A673 (cell line): ENCODE measurements at regions not wholly inside any gene's neighbourhood (a gene's known extent, or its start where the extent isn't known, plus 50 kb on each side); places are given as distances from the start of the nearest gene placed in this dataset.

ENCODE experiments used
- BruUV-seq: library from RNA; stranded (reverse); fragments of 400-500 nt; replicated peaks from 2 replicates; lab custom pipeline; 2021; lab: Mats Ljungman, UMichigan
- CTCF ChIA-PET: fragments of 300-600 bp; sonication (Branson Sonifier 250); formaldehyde crosslinking; loops from one replicate; lab custom pipeline; 2022; ENCODE audit warnings: antibody characterized with exemption; lab: Charles Lee
- POLR2A ChIA-PET: fragments of 300-600 bp; sonication (Branson Sonifier 250); formaldehyde crosslinking; loops from one replicate; lab custom pipeline; 2022; ENCODE audit warnings: antibody characterized with exemption; ENCODE audit not compliant: low non-redundant PET; lab: Charles Lee
- DNase-seq: peaks from one replicate; pipeline ENCODE4 v3.0.0-alpha.2; 2015; ENCODE audit warnings: low spot score
- H3K27ac ChIP-seq: fragments of 200-600 bp; sonication (generic); 2 replicates; pipeline ENCODE4 v1.5.1; 2016; ENCODE audit warnings: mixed run types, low read depth, mild to moderate bottlenecking, mixed read lengths, antibody characterized with exemption, low read length; ENCODE audit not compliant: poor library complexity, severe bottlenecking
- H3K27me3 ChIP-seq: fragments of 200-600 bp; sonication (generic); replicated peaks from 2 replicates; pipeline ENCODE4 v1.6.1; 2017; ENCODE audit warnings: mixed run types, low read depth, mild to moderate bottlenecking, mixed read lengths, antibody characterized with exemption, low read length; ENCODE audit not compliant: insufficient read depth, poor library complexity
- H3K36me3 ChIP-seq: fragments of 200-600 bp; sonication (generic); 2 replicates; pipeline ENCODE4 v1.6.1; 2016; ENCODE audit warnings: mixed run types, mild to moderate bottlenecking, mixed read lengths, antibody characterized with exemption, low read length; ENCODE audit not compliant: insufficient read depth, poor library complexity, severe bottlenecking
- H3K4me1 ChIP-seq: fragments of 200-600 bp; sonication (generic); 2 replicates; pipeline ENCODE4 v1.6.1; 2017; ENCODE audit warnings: mixed run types, mild to moderate bottlenecking, mixed read lengths, antibody characterized with exemption, low read length; ENCODE audit not compliant: insufficient read depth, poor library complexity, severe bottlenecking
- H3K4me3 ChIP-seq: fragments of 200-600 bp; sonication (generic); 2 replicates; pipeline ENCODE4 v1.5.1; 2016; ENCODE audit warnings: low read depth, mixed run types, mild to moderate bottlenecking, mixed read lengths, low read length; ENCODE audit not compliant: poor library complexity, severe bottlenecking
- H3K9me3 ChIP-seq: fragments of 200-600 bp; sonication (generic); 2 replicates; pipeline ENCODE4 v1.6.1; 2016; ENCODE audit warnings: mixed run types, low read depth, mild to moderate bottlenecking, mixed read lengths, antibody characterized with exemption, low read length; ENCODE audit not compliant: poor library complexity, severe bottlenecking
- CTCF ChIP-seq: fragments of 300-800, 200-600 bp; sonication (generic); conservative IDR thresholded peaks from 2 replicates; pipeline ENCODE4 v1.5.1; 2017; ENCODE audit warnings: low read depth, mild to moderate bottlenecking, antibody characterized with exemption, low read length, moderate library complexity, mixed read lengths
- EZH2 ChIP-seq: fragments of 200-600 bp; sonication (generic); IDR thresholded peaks from 2 replicates; pipeline ENCODE4 v1.6.1; 2017; ENCODE audit warnings: borderline replicate concordance, low read depth, mild to moderate bottlenecking, mixed read lengths, antibody characterized with exemption, low read length; ENCODE audit not compliant: poor library complexity, severe bottlenecking
- intact Hi-C: fragments of 100-400 bp; cut with micrococcal nuclease; formaldehyde crosslinking; loops from one replicate; pipeline ENCODE4 v1.10.0; 2022; ENCODE audit not compliant: unreplicated experiment

- BruUV-seq, result no TSS peak
These were observed 290.6 kb upstream of the BOD1L1 start for GRCh38 chr4:13918110-13918509.

GRCh38 chr4:13918991-13919441 lies 291.5 kb upstream of the BOD1L1 start:
- Histone ChIP-seq H3K9me3 (no peaks in the 10 kb centered on the region), H3K27ac (no peak overlapping the region), H3K4me3 (no peak overlapping the region), H3K36me3 (no peaks in the 10 kb centered on the region), H3K4me1 (peaks cover 10% of the 10 kb centered on the region), H3K27me3 (no peaks in the 10 kb centered on the region)
- TF ChIP-seq CTCF, result no peak
- TF ChIP-seq EZH2, result no peak
- intact Hi-C loops, result no loop called here
- ChIA-PET POLR2A (no interaction called here), CTCF (no interaction called here)
- no peak for DNase-seq
- BruUV-seq, result no TSS peak

More at GRCh38 chr4:13918110-13918509, 290.6 kb upstream of the BOD1L1 start:
- TF ChIP-seq CTCF, result no peak
- TF ChIP-seq EZH2, result no peak
- Histone ChIP-seq H3K36me3 (no peaks in the 10 kb centered on the region), H3K27me3 (no peaks in the 10 kb centered on the region), H3K4me3 (no peak overlapping the region), H3K27ac (no peak overlapping the region), H3K9me3 (no peaks in the 10 kb centered on the region), H3K4me1 (peaks cover 10% of the 10 kb centered on the region)
- ChIA-PET CTCF (no interaction called here), POLR2A (no interaction called here)
- DNase-seq, result no peak
- intact Hi-C loops, result no loop called here

- H3K36me3 ChIP-seq, result no peaks in the 10 kb centered on the region
- no peak overlapping the region for H3K27ac ChIP-seq
- BruUV-seq, result no TSS peak
- POLR2A ChIA-PET, result no interaction called here
- CTCF ChIA-PET, result no interaction called here
- DNase-seq, result no peak
- peaks cover 10% of the 10 kb centered on the region for H3K4me1 ChIP-seq
- H3K27me3 ChIP-seq, result no peaks in the 10 kb centered on the region
- TF ChIP-seq EZH2 (no peak), CTCF (no peak)
- intact Hi-C loops, result no loop called here
- no peak overlapping the region for H3K4me3 ChIP-seq
- H3K9me3 ChIP-seq, result no peaks in the 10 kb centered on the region
These were observed 292.8 kb upstream of the BOD1L1 start for GRCh38 chr4:13920111-13920875.
